ENCODE measurements at regions not wholly inside any gene's neighbourhood (a gene's known extent, or its start where the extent isn't known, plus 50 kb on each side); places are given as distances from the start of the nearest gene placed in this dataset.

- H3K4me1 ChIP-seq (ENCODE audit: low read length), result no peaks in the 10 kb centered on the region
- H2AFZ ChIP-seq (ENCODE audit: low read depth, low read length), result no peak overlapping the region
- H3K9ac ChIP-seq (ENCODE audit: low read length), result no peak overlapping the region
- no peaks in the 10 kb centered on the region for H3K79me2 ChIP-seq (ENCODE audit: low read length)
- TF ChIP-seq EZH2phosphoT487 (IDR thresholded peaks at IDR 0.05; ENCODE audit: low read depth), result no peak
- TF ChIP-seq CTCF (IDR thresholded peaks at IDR 0.05; ENCODE audit: low read depth, low read length), result no peak
- H3K27ac ChIP-seq (ENCODE audit: low read length), result no peak overlapping the region
- no peak overlapping the region for H3K4me2 ChIP-seq (ENCODE audit: low read length)
- no peak overlapping the region for H3K4me3 ChIP-seq (ENCODE audit: low read length)
- H3K9me3 ChIP-seq (ENCODE audit: insufficient read depth, low read length), result no peaks in the 10 kb centered on the region
- no peaks in the 10 kb centered on the region for H3K36me3 ChIP-seq (replicated peaks; ENCODE audit: low read depth, low read length)
- H3K27me3 ChIP-seq (ENCODE audit: low read depth, low read length), result no peaks in the 10 kb centered on the region
- no peaks in the 10 kb centered on the region for H4K20me1 ChIP-seq (ENCODE audit: insufficient read depth, low read length)
Measured at GRCh38 chr20:22652681-22653588, 68.6 kb upstream of the FOXA2 start.

- H3K4me3 ChIP-seq (ENCODE audit: low read length), result no peak overlapping the region
- H3K4me1 ChIP-seq (ENCODE audit: low read length), result no peaks in the 10 kb centered on the region
- no peaks in the 10 kb centered on the region for H4K20me1 ChIP-seq (ENCODE audit: insufficient read depth, low read length)
- no peak for TF ChIP-seq CTCF (IDR thresholded peaks at IDR 0.05; ENCODE audit: low read depth, low read length)
- TF ChIP-seq EZH2phosphoT487 (IDR thresholded peaks at IDR 0.05; ENCODE audit: low read depth), result no peak
- no peaks in the 10 kb centered on the region for H3K36me3 ChIP-seq (replicated peaks; ENCODE audit: low read depth, low read length)
- no peaks in the 10 kb centered on the region for H3K27me3 ChIP-seq (ENCODE audit: low read depth, low read length)
- H3K27ac ChIP-seq (ENCODE audit: low read length), result no peak overlapping the region
- no peak overlapping the region for H3K4me2 ChIP-seq (ENCODE audit: low read length)
- H3K9ac ChIP-seq (ENCODE audit: low read length), result no peak overlapping the region
- no peaks in the 10 kb centered on the region for H3K79me2 ChIP-seq (ENCODE audit: low read length)
- H3K9me3 ChIP-seq (ENCODE audit: insufficient read depth, low read length), result no peaks in the 10 kb centered on the region
- H2AFZ ChIP-seq (ENCODE audit: low read depth, low read length), result no peak overlapping the region
Measured at GRCh38 chr20:22653658-22654642, 69.6 kb upstream of the FOXA2 start.

- Histone ChIP-seq H3K27ac (ENCODE audit: low read length) (no peak overlapping the region), H2AFZ (ENCODE audit: low read depth, low read length) (no peak overlapping the region), H3K4me2 (ENCODE audit: low read length) (no peak overlapping the region), H3K36me3 (replicated peaks; ENCODE audit: low read depth, low read length) (no peaks in the 10 kb centered on the region), H3K4me1 (ENCODE audit: low read length) (no peaks in the 10 kb centered on the region), H4K20me1 (ENCODE audit: insufficient read depth, low read length) (no peaks in the 10 kb centered on the region), H3K4me3 (ENCODE audit: low read length) (no peak overlapping the region), H3K9me3 (ENCODE audit: insufficient read depth, low read length) (no peaks in the 10 kb centered on the region), H3K9ac (ENCODE audit: low read length) (no peak overlapping the region), H3K79me2 (ENCODE audit: low read length) (no peaks in the 10 kb centered on the region), H3K27me3 (ENCODE audit: low read depth, low read length) (0 out of 2 replicates have a peak, but pooled peaks cover 4% of the 10 kb centered on the region)
- no peak for TF ChIP-seq CTCF (IDR thresholded peaks at IDR 0.05; ENCODE audit: low read depth, low read length)
- TF ChIP-seq EZH2phosphoT487 (IDR thresholded peaks at IDR 0.05; ENCODE audit: low read depth), result no peak
Measured at GRCh38 chr20:22663528-22664025, 79.2 kb upstream of the FOXA2 start.

All from OCI-LY3 (cell line).